H1 (cell line): ENCODE measurements at regions not wholly inside any gene's neighbourhood (a gene's known extent, or its start where the extent isn't known, plus 50 kb on each side); places are given as distances from the start of the nearest gene placed in this dataset.

Experiments used
- CTCF ChIA-PET: fragments of 300-600 bp; sonication (Branson Sonifier 250); formaldehyde crosslinking; loops from one replicate; lab custom pipeline; 2021; ENCODE audit not compliant: partially characterized antibody; lab: Charles Lee
- POLR2A ChIA-PET: fragments of 300-600 bp; sonication (Branson Sonifier 250); formaldehyde crosslinking; loops from one replicate; lab custom pipeline; 2021; ENCODE audit warnings: inconsistent platforms; ENCODE audit not compliant: partially characterized antibody; lab: Charles Lee
- DNase-seq, 2 experiments: peaks; one replicate each; pipeline versions ENCODE4 v3.0.0 to v3.0.0-alpha.2; 2010 to 2022; ENCODE audit warnings: low spot score in 2 of 2, low read depth in 1 of 2, mixed read lengths in 1 of 2
- FAIRE-seq: peaks from 2 replicates; lab custom pipeline; 2011; peaks lifted over from hg19 to GRCh38; lab: Jason Lieb, UNC
- H2AFZ ChIP-seq: 2 replicates; pipeline ENCODE4 v1.8.1; 2012; ENCODE audit warnings: low read length, inconsistent platforms
- H2AK5ac ChIP-seq: 2 replicates; pipeline ENCODE4 v1.6.1; 2013; ENCODE audit warnings: low read depth, low read length
- H2BK120ac ChIP-seq: replicated peaks from 2 replicates; pipeline ENCODE3; 2013; ENCODE audit warnings: low read depth, low read length, inconsistent platforms
- H2BK12ac ChIP-seq: 2 replicates; pipeline ENCODE4 v1.6.1; 2013; ENCODE audit warnings: low read depth, low read length
- H2BK15ac ChIP-seq: 2 replicates; pipeline ENCODE4 v1.6.1; 2013; ENCODE audit warnings: low read length
- H2BK20ac ChIP-seq: 2 replicates; pipeline ENCODE4 v1.6.1; 2013; ENCODE audit warnings: low read length
- H2BK5ac ChIP-seq: 2 replicates; pipeline ENCODE4 v1.6.1; 2013; ENCODE audit warnings: low read depth, low read length
- H3K14ac ChIP-seq: 2 replicates; pipeline ENCODE4 v1.6.1; 2013; ENCODE audit warnings: inconsistent platforms; ENCODE audit not compliant: insufficient read length
- H3K18ac ChIP-seq: 2 replicates; pipeline ENCODE4 v1.6.1; 2013; ENCODE audit warnings: low read length; ENCODE audit errors: extremely low read depth
- H3K23ac ChIP-seq: 2 replicates; pipeline ENCODE4 v1.6.1; 2013; ENCODE audit warnings: inconsistent platforms; ENCODE audit not compliant: insufficient read length
- H3K23me2 ChIP-seq: 2 replicates; pipeline ENCODE4 v1.6.1; 2013; ENCODE audit warnings: low read depth, low read length
- H3K27ac ChIP-seq: 2 replicates; pipeline ENCODE4 v1.6.1; 2011; ENCODE audit warnings: low read depth, low read length, inconsistent platforms
- H3K27me3 ChIP-seq, 4 experiments: replicated peaks in 1 of 4; 1 replicate in 1 of 4; 2 replicates in 3 of 4; pipeline versions ENCODE4 v1.6.1 to v1.8.1; 2011 to 2013; ENCODE audit warnings: low read length in 3 of 4, mild to moderate bottlenecking in 3 of 4, inconsistent platforms in 2 of 4, mixed read lengths in 2 of 4, moderate library complexity in 1 of 4; ENCODE audit not compliant: control insufficient read depth in 3 of 4, insufficient read depth in 3 of 4; ENCODE audit errors: extremely low read depth in 1 of 4
- H3K36me3 ChIP-seq, 4 experiments: 2 replicates each; pipeline versions ENCODE4 v1.6.1 to v1.8.1; 2011 to 2013; ENCODE audit warnings: mild to moderate bottlenecking in 4 of 4, low read length in 3 of 4, moderate library complexity in 2 of 4, control low read depth in 1 of 4, inconsistent platforms in 1 of 4; ENCODE audit not compliant: insufficient read depth in 4 of 4, control insufficient read depth in 2 of 4
- H3K4ac ChIP-seq: replicated peaks from 2 replicates; pipeline ENCODE3; 2013; ENCODE audit warnings: low read length, low read depth, mixed read lengths, inconsistent platforms; ENCODE audit not compliant: insufficient read length
- H3K4me1 ChIP-seq, 4 experiments: replicated peaks in 1 of 4; 1 replicate in 1 of 4; 2 replicates in 3 of 4; pipeline versions ENCODE4 v1.6.1 to v1.8.1; 2011 to 2013; ENCODE audit warnings: low read length in 3 of 4, inconsistent platforms in 2 of 4, mixed read lengths in 1 of 4; ENCODE audit not compliant: insufficient read depth in 4 of 4, control insufficient read depth in 3 of 4
- H3K4me2 ChIP-seq, 2 experiments: 2 replicates each; pipeline versions ENCODE4 v1.6.1 to v1.8.1; 2011 to 2013; ENCODE audit warnings: low read depth in 2 of 2, low read length in 2 of 2, control low read depth in 1 of 2, inconsistent platforms in 1 of 2, mild to moderate bottlenecking in 1 of 2; ENCODE audit not compliant: insufficient read depth in 1 of 2
- H3K4me3 ChIP-seq, 4 experiments: fragments of 200-600, 300-600 bp in 1 of 4; sonication (generic), shearing (Covaris generic), sonication (Bioruptor Twin) in 1 of 4; 2 replicates each; pipeline versions ENCODE4 v1.5.1 to v1.8.1; 2011 to 2016; ENCODE audit warnings: low read length in 4 of 4, low read depth in 3 of 4, control low read depth in 2 of 4, inconsistent platforms in 2 of 4, mild to moderate bottlenecking in 2 of 4, mixed read lengths in 1 of 4, moderate library complexity in 1 of 4; ENCODE audit not compliant: insufficient read depth in 2 of 4; ENCODE audit errors: extremely low read depth in 1 of 4
- H3K56ac ChIP-seq: replicated peaks from 2 replicates; pipeline ENCODE3; 2013; ENCODE audit warnings: low read depth, mild to moderate bottlenecking, mixed read lengths, low read length, inconsistent platforms; ENCODE audit not compliant: insufficient read length
- H3K79me1 ChIP-seq: 2 replicates; pipeline ENCODE4 v1.6.1; 2013; ENCODE audit warnings: low read depth, low read length, control low read depth
- H3K79me2 ChIP-seq, 2 experiments: 2 replicates each; pipeline versions ENCODE4 v1.6.1 to v1.8.1; 2012 to 2013; ENCODE audit warnings: low read length in 2 of 2, mild to moderate bottlenecking in 2 of 2, inconsistent platforms in 1 of 2; ENCODE audit not compliant: insufficient read depth in 2 of 2, control insufficient read depth in 1 of 2
- H3K9ac ChIP-seq, 4 experiments: replicated peaks in 1 of 4; 1 replicate in 1 of 4; 2 replicates in 3 of 4; pipeline versions ENCODE4 v1.6.1 to v1.8.1; 2011 to 2013; ENCODE audit warnings: low read depth in 3 of 4, low read length in 3 of 4, control low read depth in 2 of 4, mild to moderate bottlenecking in 2 of 4, moderate library complexity in 2 of 4, inconsistent platforms in 1 of 4; ENCODE audit errors: extremely low read depth in 1 of 4
- H3K9me3 ChIP-seq, 2 experiments: 2 replicates each; pipeline versions ENCODE4 v1.6.1 to v1.8.1; 2012 to 2013; ENCODE audit warnings: mild to moderate bottlenecking in 2 of 2, moderate library complexity in 2 of 2, control low read depth in 1 of 2, inconsistent platforms in 1 of 2, low read depth in 1 of 2, low read length in 1 of 2, mixed read lengths in 1 of 2; ENCODE audit not compliant: insufficient read depth in 2 of 2
- H4K20me1 ChIP-seq, 2 experiments: replicated peaks in 1 of 2; 2 replicates each; pipeline versions ENCODE3 to v1.8.1; 2011 to 2013; ENCODE audit warnings: inconsistent platforms in 2 of 2, low read length in 2 of 2, mild to moderate bottlenecking in 1 of 2; ENCODE audit not compliant: insufficient read depth in 2 of 2, control insufficient read depth in 1 of 2
- H4K5ac ChIP-seq: 2 replicates; pipeline ENCODE4 v1.6.1; 2013; ENCODE audit warnings: low read length, low read depth, mixed read lengths, inconsistent platforms; ENCODE audit not compliant: insufficient read length
- H4K8ac ChIP-seq: 2 replicates; pipeline ENCODE4 v1.8.0; 2013; ENCODE audit warnings: mild to moderate bottlenecking, moderate library complexity, low read length, inconsistent platforms; ENCODE audit not compliant: insufficient read depth; ENCODE audit errors: extremely low read depth
- H4K91ac ChIP-seq: replicated peaks from 2 replicates; pipeline ENCODE3; 2013; ENCODE audit warnings: low read length, mixed read lengths, inconsistent platforms; ENCODE audit not compliant: insufficient read length
- CBX5 ChIP-seq: fragments of 300-800, 300-1000 bp; sonication (generic); IDR thresholded peaks from 2 replicates; pipeline ENCODE4 v1.7.1; 2016; ENCODE audit warnings: antibody characterized with exemption, low read length, low read depth
- CHD1 ChIP-seq: IDR thresholded peaks from 2 replicates; pipeline ENCODE4 v1.6.1; 2012; ENCODE audit warnings: low read depth, low read length, improper control_type of control experiment
- PHF8 ChIP-seq: fragments of 200-600 bp; sonication (generic); conservative IDR thresholded peaks from 2 replicates; pipeline ENCODE4 v1.7.1; 2012; ENCODE audit warnings: low read depth, mild to moderate bottlenecking, inconsistent platforms, low read length, moderate library complexity
- RXRA ChIP-seq: IDR thresholded peaks from 2 replicates; pipeline ENCODE4 v1.6.1; 2011; ENCODE audit warnings: low read depth, mild to moderate bottlenecking, low read length, moderate library complexity; ENCODE audit not compliant: insufficient read depth
- SP4 ChIP-seq: IDR thresholded peaks from 2 replicates; pipeline ENCODE4 v1.6.1; 2012; ENCODE audit warnings: low read length, inconsistent platforms
- SUZ12 ChIP-seq: fragments of 200-600 bp; sonication (generic); IDR thresholded peaks from 2 replicates; pipeline ENCODE4 v1.6.1; 2012; ENCODE audit warnings: mild to moderate bottlenecking, inconsistent platforms, low read length, moderate library complexity, mixed read lengths
- TEAD4 ChIP-seq: IDR thresholded peaks from 2 replicates; pipeline ENCODE4 v1.6.1; 2012; ENCODE audit warnings: low read depth, low read length, inconsistent platforms, mixed read lengths
- WGBS, 2 experiments: shearing (Covaris generic) in 1 of 2; methylation state at CpG; one replicate each; pipeline versions ENCODE4 v1.1.6 to v1.1.7; 2013 to 2015; ENCODE audit warnings: low lambda C conversion rate in 2 of 2, mixed read lengths in 2 of 2, inconsistent platforms in 1 of 2, low coverage in 1 of 2, missing lambda C conversion rate in 1 of 2; ENCODE audit not compliant: insufficient replicate concordance in 2 of 2, insufficient coverage in 1 of 2, insufficient read length in 1 of 2; ENCODE audit errors: extremely low coverage in 1 of 2, missing lambda C conversion rate in 1 of 2; 5-methylcytosine and 5-hydroxymethylcytosine counted together

- no peak overlapping the region for H4K91ac ChIP-seq
- ChIA-PET CTCF (interaction anchor here (0.6 to 1.0 kb wide), 4 partner anchors 8 to 112 kb away, joined by 3 to 4 read pairs (median 3); no protein-coding TSS in a partner anchor), POLR2A (interaction anchor here (1.0 to 1.7 kb wide), 2 partner anchors 11 to 186 kb away, joined by 5 read pairs; no protein-coding TSS in a partner anchor)
- H2AFZ ChIP-seq: no peak overlapping the region
- H3K14ac ChIP-seq: no peak overlapping the region
- no peaks in the 10 kb centered on the region for H3K79me2 ChIP-seq
- no peak overlapping the region for H2BK12ac ChIP-seq
- no peak overlapping the region for H2BK15ac ChIP-seq
- H3K4ac ChIP-seq: no peak overlapping the region
- DNase-seq (no peak), FAIRE-seq (no peak)
- H3K4me1 ChIP-seq: no peaks in the 10 kb centered on the region; a peak in 1 of 7 replicates
- H2BK5ac ChIP-seq: no peak overlapping the region
- no peak overlapping the region for H3K4me3 ChIP-seq
- H3K56ac ChIP-seq: no peak overlapping the region
- no peaks in the 10 kb centered on the region for H3K23me2 ChIP-seq
- no peak overlapping the region for H3K4me2 ChIP-seq
- no peak overlapping the region for H4K8ac ChIP-seq
- no peak overlapping the region for H2AK5ac ChIP-seq
- H3K9me3 ChIP-seq: 0 out of 4 replicates have a peak, but pooled peaks cover 2 to 3% of the 10 kb centered on the region in 2 experiments
- no peak overlapping the region for H2BK120ac ChIP-seq
- whole genome bisulfite sequencing, 2 experiments: 79% methylated on average over 8 of the region's 18 CpGs; no CpG with 5 or more reads in 1 of the 2 experiments
- H4K5ac ChIP-seq: no peak overlapping the region
- H3K23ac ChIP-seq: no peak overlapping the region
- no peaks in the 10 kb centered on the region for H3K27me3 ChIP-seq
- H3K79me1 ChIP-seq: no peaks in the 10 kb centered on the region
- H3K9ac ChIP-seq: no peak overlapping the region
- H3K36me3 ChIP-seq: no peaks in the 10 kb centered on the region
- no peak overlapping the region for H2BK20ac ChIP-seq
- H3K27ac ChIP-seq: no peak overlapping the region
- H4K20me1 ChIP-seq: no peaks in the 10 kb centered on the region
- H3K18ac ChIP-seq: no peak overlapping the region
- TF ChIP-seq TEAD4 (no peak), PHF8 (no peak), SUZ12 (no peak), RXRA (no peak), CHD1 (no peak), CBX5 (no peak), SP4 (no peak)
These were observed 71.9 kb downstream of the FOXL3 start for GRCh38 chr7:361680-362401.
